Bronchial epithelial cell (primary cell): ENCODE measurements at regions not wholly inside any gene's neighbourhood (a gene's known extent, or its start where the extent isn't known, plus 50 kb on each side); places are given as distances from the start of the nearest gene placed in this dataset.
A peak's percentile ranks its signal among the peaks of the same experiment; 100 is the strongest.

Source experiments
- DNase-seq: peaks from one replicate; pipeline ENCODE4 v3.0.0-alpha.2; 2010; ENCODE audit warnings: low read depth
- FAIRE-seq: peaks from 2 replicates; lab custom pipeline; 2011; peaks lifted over from hg19 to GRCh38; lab: Jason Lieb, UNC
- H3K27me3 ChIP-seq: 2 replicates; pipeline ENCODE4 v1.5.1; 2011; ENCODE audit warnings: low read length; ENCODE audit not compliant: control insufficient read depth, insufficient read depth
- H3K36me3 ChIP-seq: 2 replicates; pipeline ENCODE4 v1.5.1; 2011; ENCODE audit warnings: low read length; ENCODE audit not compliant: control insufficient read depth, insufficient read depth
- H3K4me3 ChIP-seq: 2 replicates; pipeline ENCODE4 v1.5.1; 2011; ENCODE audit warnings: mild to moderate bottlenecking, low read depth, low read length, control low read depth
- TF ChIP-seq, protein P1 (sequence below): IDR thresholded peaks from 2 replicates; pipeline ENCODE4 v1.5.1; 2011; ENCODE audit warnings: mild to moderate bottlenecking, moderate library complexity, low read length, control low read depth, inconsistent platforms; ENCODE audit not compliant: insufficient read depth, severe bottlenecking

GRCh38 chr5:128778474-128778873, 186.8 kb upstream of the SLC27A6 start:
- DNase-seq (no peak), FAIRE-seq (no peak)
- TF ChIP-seq, protein P1, sequence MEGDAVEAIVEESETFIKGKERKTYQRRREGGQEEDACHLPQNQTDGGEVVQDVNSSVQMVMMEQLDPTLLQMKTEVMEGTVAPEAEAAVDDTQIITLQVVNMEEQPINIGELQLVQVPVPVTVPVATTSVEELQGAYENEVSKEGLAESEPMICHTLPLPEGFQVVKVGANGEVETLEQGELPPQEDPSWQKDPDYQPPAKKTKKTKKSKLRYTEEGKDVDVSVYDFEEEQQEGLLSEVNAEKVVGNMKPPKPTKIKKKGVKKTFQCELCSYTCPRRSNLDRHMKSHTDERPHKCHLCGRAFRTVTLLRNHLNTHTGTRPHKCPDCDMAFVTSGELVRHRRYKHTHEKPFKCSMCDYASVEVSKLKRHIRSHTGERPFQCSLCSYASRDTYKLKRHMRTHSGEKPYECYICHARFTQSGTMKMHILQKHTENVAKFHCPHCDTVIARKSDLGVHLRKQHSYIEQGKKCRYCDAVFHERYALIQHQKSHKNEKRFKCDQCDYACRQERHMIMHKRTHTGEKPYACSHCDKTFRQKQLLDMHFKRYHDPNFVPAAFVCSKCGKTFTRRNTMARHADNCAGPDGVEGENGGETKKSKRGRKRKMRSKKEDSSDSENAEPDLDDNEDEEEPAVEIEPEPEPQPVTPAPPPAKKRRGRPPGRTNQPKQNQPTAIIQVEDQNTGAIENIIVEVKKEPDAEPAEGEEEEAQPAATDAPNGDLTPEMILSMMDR, result no peak
- no peaks in the 10 kb centered on the region for H3K27me3 ChIP-seq
- H3K36me3 ChIP-seq, result no peaks in the 10 kb centered on the region
- no peak overlapping the region for H3K4me3 ChIP-seq

DNA sequence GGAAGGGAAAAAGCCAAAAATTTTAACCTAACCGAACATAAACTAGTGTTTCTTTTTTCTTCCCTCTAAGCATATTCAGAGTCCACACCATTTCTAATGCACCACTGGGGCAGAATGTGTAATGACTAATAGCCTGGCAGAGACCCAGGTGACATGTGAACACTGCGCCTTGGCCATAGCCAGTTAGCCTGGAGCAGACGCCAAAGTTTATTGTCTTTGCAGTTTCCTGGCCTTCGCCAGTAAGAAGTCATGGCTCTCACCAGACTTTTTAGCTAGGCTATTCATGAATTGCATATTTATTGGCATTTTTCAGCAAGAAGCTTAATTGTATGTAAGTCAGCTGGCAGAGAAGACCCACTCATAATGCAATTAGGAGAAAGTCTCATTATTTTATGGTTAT, 182.8 kb upstream of the SLC27A6 start:
- H3K36me3 ChIP-seq, result no peaks in the 10 kb centered on the region
- no peak overlapping the region for H3K4me3 ChIP-seq
- TF ChIP-seq, protein P1, result no peak
- no peaks in the 10 kb centered on the region for H3K27me3 ChIP-seq
- DNase-seq (peak; percentile 56), FAIRE-seq (no peak)

- no peak for FAIRE-seq
These were observed 180.6 kb upstream of the SLC27A6 start for GRCh38 chr5:128784726-128785125.

DNA sequence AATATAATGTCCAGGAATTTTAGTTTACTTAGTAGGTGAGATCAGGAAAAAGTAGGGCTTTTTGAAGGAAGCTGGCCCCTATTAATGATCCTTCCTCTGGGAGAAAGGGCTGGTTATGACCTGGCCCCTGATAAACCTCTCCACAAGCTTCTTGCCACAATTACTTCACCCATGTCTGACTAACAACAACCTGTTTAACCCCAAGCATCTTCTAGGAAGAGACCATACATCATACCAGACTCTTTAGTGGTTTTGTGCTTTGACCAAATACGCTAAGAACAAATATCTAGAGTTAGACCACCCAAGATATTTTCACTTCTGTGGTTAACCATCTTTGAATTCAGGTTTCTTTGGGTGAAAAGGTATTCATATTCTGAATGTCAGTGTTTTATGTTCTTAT, 174.0 kb upstream of the SLC27A6 start:
- no peak overlapping the region for H3K4me3 ChIP-seq
- no peak for FAIRE-seq
- H3K27me3 ChIP-seq, result no peaks in the 10 kb centered on the region
- no peaks in the 10 kb centered on the region for H3K36me3 ChIP-seq
- TF ChIP-seq, protein P1, result no peak
- no peak for DNase-seq

More at GRCh38 chr5:128784726-128785125, 180.6 kb upstream of the SLC27A6 start:
- no peaks in the 10 kb centered on the region for H3K27me3 ChIP-seq
- TF ChIP-seq, protein P1, result no peak
- H3K4me3 ChIP-seq, result no peak overlapping the region
- H3K36me3 ChIP-seq, result no peaks in the 10 kb centered on the region
- DNase-seq, result no peak

GRCh38 chr5:128796506-128796905, 168.8 kb upstream of the SLC27A6 start:
- Histone ChIP-seq H3K36me3 (no peaks in the 10 kb centered on the region), H3K4me3 (no peak overlapping the region), H3K27me3 (no peaks in the 10 kb centered on the region)
- no peak for FAIRE-seq
- no peak for DNase-seq
- TF ChIP-seq, protein P1, result no peak

DNA sequence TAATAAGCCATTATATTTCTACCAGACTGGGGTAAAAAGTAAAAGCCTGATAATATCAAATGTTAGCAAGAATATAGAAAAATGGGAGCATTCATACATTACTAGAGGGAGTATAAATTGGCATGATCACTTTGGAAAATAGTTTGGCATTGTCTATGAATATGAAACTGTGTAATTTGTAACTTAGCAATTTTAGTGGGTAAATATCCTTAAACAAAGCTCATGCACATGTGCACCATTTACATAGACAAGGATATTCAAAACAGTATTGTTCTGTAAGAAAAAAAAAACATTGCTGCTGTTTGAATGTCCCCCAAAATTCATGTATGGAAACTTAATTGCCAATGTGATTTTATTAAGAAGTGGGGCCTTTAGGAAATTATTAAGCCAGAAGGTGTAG, 166.4 kb upstream of the SLC27A6 start:
- TF ChIP-seq, protein P1, result no peak
- FAIRE-seq (no peak), DNase-seq (no peak)
- no peak overlapping the region for H3K4me3 ChIP-seq
- H3K36me3 ChIP-seq, result no peaks in the 10 kb centered on the region
- no peaks in the 10 kb centered on the region for H3K27me3 ChIP-seq
